ENCODE measurements at regions not wholly inside any gene's neighbourhood (a gene's known extent, or its start where the extent isn't known, plus 50 kb on each side); places are given as distances from the start of the nearest gene placed in this dataset.

DNA sequence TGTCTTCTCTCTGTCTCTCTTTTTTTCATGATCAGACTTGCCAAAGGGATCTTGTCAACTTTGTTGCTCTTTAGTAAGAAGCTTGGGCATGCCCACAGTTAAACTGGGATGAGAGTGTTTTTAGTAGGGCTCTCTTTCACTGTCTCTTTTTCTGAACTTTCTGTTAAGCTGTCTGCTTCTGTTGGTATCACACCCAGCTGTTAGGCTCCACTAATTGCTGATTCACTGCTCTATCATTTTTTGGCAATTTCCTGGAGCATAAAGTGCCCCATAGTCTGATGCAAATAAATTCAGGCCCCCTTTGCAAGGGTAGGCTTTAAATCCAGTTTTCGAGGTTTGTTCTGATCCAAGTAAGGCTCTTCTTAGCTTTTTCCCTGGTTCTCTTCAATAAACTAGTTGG lies 360.4 kb upstream of the ADAMTS9 start:
- no peaks in the 10 kb centered on the region for H3K4me1 Mint-ChIP-seq (ENCODE audit: low read depth in 2 of 2)

DNA sequence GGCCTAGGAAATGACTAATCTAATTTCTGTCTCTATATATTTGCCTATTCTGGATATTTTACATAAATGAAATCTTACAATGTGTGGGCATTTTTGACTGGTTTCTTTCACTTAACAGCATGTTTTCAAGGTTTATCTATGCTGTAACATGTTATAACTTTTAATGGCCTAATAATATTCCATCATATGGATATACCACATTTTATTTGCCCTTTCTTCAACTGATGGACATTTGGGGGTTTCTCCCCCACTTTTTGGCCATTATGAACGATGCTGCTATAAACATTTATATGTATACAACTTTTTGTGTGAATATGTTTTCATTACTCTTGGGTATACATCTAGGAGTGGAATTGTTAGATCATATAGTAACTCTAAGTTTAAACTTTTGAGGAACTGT lies 357.3 kb upstream of the ADAMTS9 start:
- Mint-ChIP-seq H3K27me3 (no peaks in the 10 kb centered on the region), H3K4me3 (no peak overlapping the region), H3K36me3 (peaks cover 7% of the 10 kb centered on the region), H3K9me3 (peaks cover 18% of the 10 kb centered on the region), H3K4me1 (ENCODE audit: low read depth in 2 of 2) (no peaks in the 10 kb centered on the region), H3K27ac (no peak overlapping the region)
- DNase-seq (ENCODE audit: low spot score), result no peak
- ATAC-seq, result no peak

More for the DNA sequence above, 360.4 kb upstream of the ADAMTS9 start:
- H3K36me3 Mint-ChIP-seq, result peaks cover 7% of the 10 kb centered on the region
- H3K9me3 Mint-ChIP-seq, result peaks cover 13% of the 10 kb centered on the region
- H3K4me3 Mint-ChIP-seq, result no peak overlapping the region
- ATAC-seq, result no peak
- H3K27me3 Mint-ChIP-seq, result no peaks in the 10 kb centered on the region
- H3K27ac Mint-ChIP-seq, result no peak overlapping the region
- no peak for DNase-seq (ENCODE audit: low spot score)

DNA sequence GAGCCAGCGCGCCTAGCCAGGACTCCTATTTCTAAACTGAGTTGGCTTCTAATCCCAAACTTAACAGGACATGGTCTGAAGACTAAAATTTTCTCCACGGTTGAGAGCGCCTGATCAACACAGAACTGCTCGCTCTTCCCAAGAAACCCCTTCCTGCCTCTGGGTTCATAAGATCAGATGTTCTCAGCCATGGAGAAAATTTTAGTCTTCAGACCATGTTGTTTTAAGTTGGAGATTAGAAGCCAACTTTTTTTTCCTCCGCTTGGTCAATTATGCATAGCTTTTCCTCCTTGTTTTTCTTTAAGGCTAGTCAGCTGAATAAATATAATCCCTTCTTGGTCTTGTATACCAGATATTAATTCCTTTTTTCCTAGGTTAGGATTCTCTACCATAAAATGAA lies 356.6 kb upstream of the ADAMTS9 start:
- Mint-ChIP-seq H3K27me3 (no peaks in the 10 kb centered on the region), H3K4me3 (no peak overlapping the region), H3K9me3 (peaks cover 15% of the 10 kb centered on the region), H3K27ac (no peak overlapping the region), H3K4me1 (ENCODE audit: low read depth in 2 of 2) (no peaks in the 10 kb centered on the region), H3K36me3 (peaks cover 7% of the 10 kb centered on the region)
- no peak for ATAC-seq
- DNase-seq (ENCODE audit: low spot score), result no peak

DNA sequence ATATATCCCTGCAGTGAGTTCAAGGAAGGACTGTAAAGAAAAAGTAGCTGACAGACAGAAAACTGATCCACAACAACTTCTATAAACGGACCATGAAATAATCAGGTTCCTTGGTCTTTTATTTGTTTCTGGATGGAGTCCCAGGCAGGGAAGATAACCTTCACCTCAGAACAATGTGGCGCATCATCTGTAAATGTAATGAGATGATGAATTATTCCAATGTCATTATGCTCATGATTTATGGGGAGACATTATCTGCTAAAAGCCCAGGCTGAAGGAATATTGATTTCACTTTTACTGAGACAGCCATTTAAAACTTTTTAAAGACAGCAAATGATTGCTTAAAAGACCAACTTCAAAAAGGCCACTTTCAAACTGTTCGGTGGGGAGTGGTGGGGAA lies 354.9 kb upstream of the ADAMTS9 start:
- no peak for DNase-seq (ENCODE audit: low spot score)
- H3K27me3 Mint-ChIP-seq, result no peaks in the 10 kb centered on the region
- no peak for ATAC-seq
- H3K4me1 Mint-ChIP-seq (ENCODE audit: low read depth in 2 of 2), result no peaks in the 10 kb centered on the region
- H3K9me3 Mint-ChIP-seq, result peaks cover 11% of the 10 kb centered on the region
- H3K36me3 Mint-ChIP-seq, result no peaks in the 10 kb centered on the region
- no peak overlapping the region for H3K4me3 Mint-ChIP-seq
- no peak overlapping the region for H3K27ac Mint-ChIP-seq

DNA sequence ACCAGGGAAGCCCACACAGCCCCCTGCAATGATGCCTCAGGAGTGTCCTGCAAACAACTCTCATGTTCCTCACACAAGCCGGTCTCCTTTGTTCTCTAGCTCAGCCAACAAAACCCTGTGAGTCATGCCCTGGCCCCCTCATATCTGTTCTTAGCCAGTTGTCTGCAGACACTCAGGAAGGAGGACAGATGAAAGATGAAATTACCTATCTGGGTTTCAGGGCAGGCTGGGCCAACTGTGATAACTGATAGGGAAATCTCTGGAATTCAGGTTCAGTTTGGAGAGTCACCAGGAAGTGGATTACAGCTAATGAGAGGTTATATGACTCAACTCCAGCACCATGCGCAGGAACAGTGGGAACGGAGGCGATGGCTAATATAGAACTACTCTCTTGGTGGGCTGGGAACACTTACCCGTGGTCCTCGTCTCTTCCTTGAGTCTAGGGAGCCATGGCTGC lies 352.0 kb upstream of the ADAMTS9 start:
- no peaks in the 10 kb centered on the region for H3K36me3 Mint-ChIP-seq
- DNase-seq (ENCODE audit: low spot score), result no peak
- no peaks in the 10 kb centered on the region for H3K4me1 Mint-ChIP-seq (ENCODE audit: low read depth in 2 of 2)
- peaks cover 17% of the 10 kb centered on the region for H3K9me3 Mint-ChIP-seq
- no peaks in the 10 kb centered on the region for H3K27me3 Mint-ChIP-seq
- H3K27ac Mint-ChIP-seq, result no peak overlapping the region
- H3K4me3 Mint-ChIP-seq, result no peak overlapping the region
- no peak for ATAC-seq

DNA sequence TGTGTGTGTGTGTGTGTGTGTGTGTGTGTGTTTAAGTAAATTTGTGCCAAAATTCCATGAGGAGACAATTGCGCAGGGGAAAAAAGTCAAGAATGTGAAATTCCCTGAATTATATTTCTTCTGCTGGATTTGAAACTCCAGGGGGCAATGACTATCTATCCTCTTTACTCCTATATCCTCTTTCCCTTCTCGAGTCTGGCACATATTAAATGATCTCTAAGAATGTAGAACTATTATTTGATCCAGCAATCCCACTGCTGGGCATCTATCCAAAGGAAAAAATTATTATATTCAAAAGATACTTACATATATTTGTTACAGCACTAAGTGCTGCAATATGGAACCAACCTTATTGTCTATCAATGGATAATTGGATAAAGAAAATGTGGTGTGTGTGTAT lies 350.1 kb upstream of the ADAMTS9 start:
- Mint-ChIP-seq H3K4me1 (ENCODE audit: low read depth in 2 of 2) (no peaks in the 10 kb centered on the region), H3K36me3 (no peaks in the 10 kb centered on the region), H3K27ac (no peak overlapping the region), H3K4me3 (no peak overlapping the region), H3K27me3 (no peaks in the 10 kb centered on the region), H3K9me3 (peaks cover 17% of the 10 kb centered on the region)
- DNase-seq (ENCODE audit: low spot score) (no peak), ATAC-seq (no peak)

DNA sequence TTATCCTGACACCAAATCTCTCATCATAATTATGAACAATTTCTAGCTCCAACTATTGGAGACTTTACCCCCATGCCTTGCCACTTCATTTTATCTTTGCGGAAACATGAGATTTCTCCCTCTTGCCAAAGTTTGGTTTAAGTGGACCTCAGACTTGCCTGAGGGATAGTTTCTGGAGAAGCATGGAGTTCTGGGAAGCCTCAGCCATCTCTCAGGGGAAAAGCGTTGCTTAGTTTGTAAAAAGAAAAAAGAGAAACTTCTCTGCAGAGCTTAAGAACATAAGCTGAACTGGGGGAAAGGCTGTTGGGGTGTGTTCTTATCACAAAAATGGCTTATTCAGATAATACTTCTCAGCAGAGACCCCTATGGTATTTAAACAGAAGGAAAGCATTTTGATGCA lies 347.4 kb upstream of the ADAMTS9 start:
- Mint-ChIP-seq H3K4me3 (no peak overlapping the region), H3K9me3 (peaks cover 18% of the 10 kb centered on the region), H3K4me1 (ENCODE audit: low read depth in 2 of 2) (no peaks in the 10 kb centered on the region), H3K27me3 (no peaks in the 10 kb centered on the region), H3K27ac (no peak overlapping the region), H3K36me3 (no peaks in the 10 kb centered on the region)
- no peak for ATAC-seq
- no peak for DNase-seq (ENCODE audit: low spot score)

DNA sequence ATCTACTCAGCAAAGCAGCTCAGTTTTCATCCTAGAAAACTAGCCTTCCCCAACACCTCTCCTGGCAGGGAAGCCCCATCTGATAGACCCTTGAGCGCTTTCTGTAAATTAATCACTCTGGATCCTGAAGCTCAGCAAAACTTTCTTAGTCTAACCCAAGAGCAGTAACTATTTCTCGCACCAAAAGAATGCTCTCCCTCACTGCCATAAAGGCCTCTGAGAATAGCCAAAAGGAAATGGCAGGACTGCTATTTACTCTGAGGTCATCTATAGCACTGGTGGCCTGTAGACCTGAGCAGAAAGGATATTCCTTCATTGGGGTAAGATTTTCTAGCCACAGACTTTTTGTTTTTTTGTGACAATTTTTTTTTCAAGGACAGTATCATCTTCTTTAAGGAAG lies 345.8 kb upstream of the ADAMTS9 start:
- Mint-ChIP-seq H3K4me3 (no peak overlapping the region), H3K9me3 (peaks cover 26% of the 10 kb centered on the region), H3K4me1 (ENCODE audit: low read depth in 2 of 2) (no peaks in the 10 kb centered on the region), H3K36me3 (peaks cover 4% of the 10 kb centered on the region), H3K27me3 (no peaks in the 10 kb centered on the region), H3K27ac (no peak overlapping the region)
- ATAC-seq (no peak), DNase-seq (ENCODE audit: low spot score) (no peak)

DNA sequence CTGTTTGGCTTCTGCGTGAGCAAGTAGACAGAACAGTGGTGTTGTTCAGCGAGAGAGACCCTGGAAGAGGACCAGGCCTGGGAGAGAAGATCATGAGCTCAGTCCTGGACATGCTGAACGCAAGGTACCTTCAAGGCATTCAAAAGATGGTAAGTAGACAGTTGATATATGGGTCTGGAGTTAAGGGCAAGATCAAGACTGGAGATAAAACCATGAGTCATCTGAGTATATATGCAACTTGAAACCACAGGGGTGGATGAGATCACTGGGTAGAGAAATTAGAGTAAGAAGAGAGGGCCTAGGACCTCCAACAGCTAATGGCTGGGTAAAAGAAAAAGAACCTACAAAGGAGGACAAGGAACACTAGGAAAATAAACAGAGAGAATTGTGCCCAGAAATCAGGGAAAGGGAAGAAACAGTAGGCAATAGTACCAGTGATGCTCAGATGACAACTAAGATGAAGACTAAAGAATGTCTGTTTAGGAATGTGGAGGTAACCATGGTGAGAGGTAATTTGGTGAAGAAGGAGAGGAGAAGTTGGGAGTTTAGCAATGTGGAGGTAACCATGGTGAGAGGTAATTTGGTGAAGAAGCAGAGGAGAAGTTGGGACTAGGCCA lies 343.2 kb upstream of the ADAMTS9 start:
- Mint-ChIP-seq H3K27ac (no peak overlapping the region), H3K27me3 (no peaks in the 10 kb centered on the region), H3K36me3 (peaks cover 4% of the 10 kb centered on the region), H3K4me3 (no peak overlapping the region), H3K4me1 (ENCODE audit: low read depth in 2 of 2) (no peaks in the 10 kb centered on the region), H3K9me3 (peaks cover 19% of the 10 kb centered on the region)
- DNase-seq (ENCODE audit: low spot score), result no peak
- ATAC-seq, result no peak

DNA sequence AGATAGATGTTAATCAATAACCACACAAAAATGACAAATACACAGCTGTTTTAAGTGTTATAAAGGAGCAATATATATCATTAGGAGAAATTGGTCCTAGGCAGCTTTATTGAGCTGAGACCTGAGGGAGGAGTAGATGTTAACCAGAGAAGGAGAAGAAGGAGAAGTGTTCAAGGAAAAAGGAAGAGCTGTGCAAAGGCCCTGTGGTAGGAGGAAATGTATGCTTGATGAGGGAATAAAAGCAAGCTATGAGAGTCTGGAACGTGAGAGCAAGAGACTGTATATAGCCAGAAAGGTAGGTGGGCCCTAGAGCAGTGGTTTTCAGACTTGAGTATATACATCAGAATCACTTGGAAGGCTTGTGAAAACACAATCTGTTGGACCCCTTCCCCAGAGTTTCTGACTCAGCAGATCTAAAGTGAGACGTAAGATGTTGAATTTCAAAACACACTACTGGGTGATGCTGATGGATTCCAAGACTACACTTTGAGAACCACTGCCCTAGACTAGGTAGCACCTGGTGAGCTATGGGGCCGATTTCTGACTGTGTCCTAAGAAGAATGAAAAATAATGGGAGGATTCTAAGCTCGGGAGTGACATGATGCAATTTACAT lies 342.3 kb upstream of the ADAMTS9 start:
- peaks cover 22% of the 10 kb centered on the region for H3K9me3 Mint-ChIP-seq
- no peak overlapping the region for H3K4me3 Mint-ChIP-seq
- no peak for ATAC-seq
- no peaks in the 10 kb centered on the region for H3K27me3 Mint-ChIP-seq
- no peak for DNase-seq (ENCODE audit: low spot score)
- peaks cover 4% of the 10 kb centered on the region for H3K36me3 Mint-ChIP-seq
- H3K27ac Mint-ChIP-seq, result no peak overlapping the region
- no peaks in the 10 kb centered on the region for H3K4me1 Mint-ChIP-seq (ENCODE audit: low read depth in 2 of 2)

DNA sequence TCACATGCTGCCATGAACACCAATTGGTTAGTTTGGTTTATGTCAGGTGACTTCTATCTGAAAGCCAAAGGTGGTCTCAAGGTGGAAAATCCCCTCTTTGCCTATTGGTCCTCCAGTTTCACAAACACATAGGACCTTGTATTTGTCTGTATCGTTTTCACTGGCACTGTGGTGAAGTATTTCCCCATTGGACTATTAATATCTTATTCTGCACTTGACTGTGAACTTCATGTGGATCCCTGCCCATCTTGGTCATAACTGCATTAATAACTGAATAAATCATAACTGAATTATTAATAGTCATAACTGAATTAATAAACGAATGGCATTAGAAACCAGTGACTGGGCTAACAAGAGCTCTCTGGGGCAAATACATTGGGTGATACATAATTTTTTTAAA lies 341.3 kb upstream of the ADAMTS9 start:
- Mint-ChIP-seq H3K27me3 (no peaks in the 10 kb centered on the region), H3K4me1 (ENCODE audit: low read depth in 2 of 2) (no peaks in the 10 kb centered on the region), H3K9me3 (peaks cover 26% of the 10 kb centered on the region), H3K27ac (no peak overlapping the region), H3K4me3 (no peak overlapping the region), H3K36me3 (peaks cover 4% of the 10 kb centered on the region)
- no peak for DNase-seq (ENCODE audit: low spot score)
- no peak for ATAC-seq

DNA sequence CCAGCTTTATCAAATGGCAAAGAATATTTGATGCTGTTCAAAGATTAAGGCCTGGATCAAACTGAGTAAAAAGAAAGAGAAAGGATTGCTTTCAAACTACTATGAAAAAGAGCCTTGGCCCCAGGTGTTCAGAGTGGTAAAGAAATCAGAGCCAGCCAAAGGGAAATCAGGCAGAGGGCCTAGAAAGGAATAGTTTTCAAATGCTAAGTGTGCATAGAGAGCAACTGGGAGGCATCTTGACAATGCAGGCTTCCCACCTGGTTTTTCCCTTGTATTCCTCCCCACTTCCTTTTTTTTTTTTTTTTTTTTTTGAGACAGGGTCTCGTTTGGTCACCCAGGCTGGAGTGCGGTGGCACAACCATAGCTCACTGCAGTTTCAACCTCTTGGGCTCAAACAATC lies 340.2 kb upstream of the ADAMTS9 start:
- DNase-seq (ENCODE audit: low spot score) (no peak), ATAC-seq (no peak)
- Mint-ChIP-seq H3K4me3 (no peak overlapping the region), H3K27me3 (no peaks in the 10 kb centered on the region), H3K9me3 (peaks cover 29% of the 10 kb centered on the region), H3K4me1 (ENCODE audit: low read depth in 2 of 2) (no peaks in the 10 kb centered on the region), H3K27ac (no peak overlapping the region), H3K36me3 (peaks cover 4% of the 10 kb centered on the region)

DNA sequence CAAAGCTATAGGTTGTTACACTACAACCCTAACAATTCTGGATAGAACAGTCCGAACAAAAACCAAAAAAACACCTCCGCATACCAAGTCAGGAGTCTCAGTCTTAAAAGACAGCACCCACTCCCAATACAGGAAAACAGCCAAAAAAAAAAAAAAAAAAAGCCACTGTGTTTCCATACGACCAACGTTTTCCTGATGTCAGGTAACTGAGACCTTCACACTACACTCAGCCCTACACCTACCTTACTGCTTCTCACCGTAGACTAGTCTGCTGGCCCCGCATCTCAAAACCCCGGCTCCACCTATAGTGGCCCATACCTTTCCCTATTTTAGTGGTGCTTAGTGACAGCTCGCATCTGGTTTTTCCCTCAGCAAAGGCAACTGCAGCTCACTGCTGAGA lies 339.5 kb upstream of the ADAMTS9 start:
- Mint-ChIP-seq H3K36me3 (peaks cover 4% of the 10 kb centered on the region), H3K9me3 (peaks cover 32% of the 10 kb centered on the region), H3K27ac (no peak overlapping the region), H3K27me3 (no peaks in the 10 kb centered on the region), H3K4me1 (ENCODE audit: low read depth in 2 of 2) (no peaks in the 10 kb centered on the region), H3K4me3 (no peak overlapping the region)
- DNase-seq (ENCODE audit: low spot score), result no peak
- no peak for ATAC-seq

DNA sequence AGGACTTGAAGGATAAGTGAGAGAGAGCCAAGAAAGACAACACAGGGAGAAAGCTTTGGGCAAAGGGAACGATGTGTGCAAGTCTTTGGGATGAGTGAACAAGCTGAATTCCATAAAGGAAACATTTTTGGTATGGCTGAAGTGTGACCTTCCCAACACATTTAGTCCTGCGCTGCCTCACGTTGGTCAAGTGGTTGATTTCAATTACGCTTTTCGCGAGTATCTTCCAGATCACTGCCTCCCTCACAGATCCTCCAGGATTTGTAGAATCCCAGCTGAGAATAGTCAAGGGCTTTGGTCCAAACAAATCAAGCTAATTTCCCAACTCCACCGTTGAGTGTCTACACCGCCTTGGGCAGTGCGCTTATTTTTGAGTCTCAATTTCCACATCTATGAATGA lies 338.4 kb upstream of the ADAMTS9 start:
- DNase-seq (ENCODE audit: low spot score) (no peak), ATAC-seq (no peak)
- H3K4me1 Mint-ChIP-seq (ENCODE audit: low read depth in 2 of 2), result no peaks in the 10 kb centered on the region
- peaks cover 4% of the 10 kb centered on the region for H3K36me3 Mint-ChIP-seq
- no peak overlapping the region for H3K4me3 Mint-ChIP-seq
- H3K27me3 Mint-ChIP-seq, result no peaks in the 10 kb centered on the region
- no peak overlapping the region for H3K27ac Mint-ChIP-seq
- peaks cover 31% of the 10 kb centered on the region for H3K9me3 Mint-ChIP-seq

DNA sequence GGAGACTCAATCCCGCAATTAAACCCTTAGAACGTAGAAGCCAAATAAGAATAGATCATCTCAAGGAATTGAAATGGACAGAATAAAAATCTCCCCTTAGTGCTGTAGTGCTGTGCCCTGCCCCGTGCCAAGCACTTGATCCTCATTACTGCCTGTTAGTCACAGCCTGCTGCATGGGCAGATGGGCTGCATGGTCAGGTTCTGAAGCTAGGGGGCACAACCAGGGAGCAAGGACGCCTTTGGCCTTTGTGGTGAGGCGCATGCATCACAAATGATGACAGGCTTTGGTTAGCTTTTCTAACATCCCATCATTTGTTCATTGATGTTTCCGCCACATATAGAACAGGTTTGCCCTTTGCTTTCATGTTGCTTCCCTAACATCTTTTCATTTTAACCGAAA lies 336.3 kb upstream of the ADAMTS9 start:
- Mint-ChIP-seq H3K4me3 (no peak overlapping the region), H3K4me1 (ENCODE audit: low read depth in 2 of 2) (no peaks in the 10 kb centered on the region), H3K9me3 (peaks cover 17% of the 10 kb centered on the region), H3K27ac (no peak overlapping the region), H3K27me3 (no peaks in the 10 kb centered on the region), H3K36me3 (no peaks in the 10 kb centered on the region)
- DNase-seq (ENCODE audit: low spot score), result no peak
- no peak for ATAC-seq

Measured in natural killer cell treated with Interleukin-12 subunit alpha and Interleukin-12 subunit beta and Interleukin-15 and Interleukin-18, amount 100 ng/mL, for 72 hours (primary cell).